ENCODE measurements at regions not wholly inside any gene's neighbourhood (a gene's known extent, or its start where the extent isn't known, plus 50 kb on each side); places are given as distances from the start of the nearest gene placed in this dataset.

- no TSS peak for BruUV-seq (replicated peaks)
- Histone ChIP-seq H3K9me3 (replicated peaks; ENCODE audit: control insufficient read depth, insufficient read depth, low read length) (no peaks in the 10 kb centered on the region), H3K27me3 (ENCODE audit: control insufficient read depth in 2 of 2, insufficient read depth in 2 of 2, low read length in 2 of 2) (no peaks in the 10 kb centered on the region), H3K4me1 (ENCODE audit: control insufficient read depth, extremely low read depth, insufficient read depth, low read length) (no peaks in the 10 kb centered on the region), H3K36me3 (ENCODE audit: control insufficient read depth in 2 of 2, extremely low read depth in 1 of 2, insufficient read depth in 2 of 2, low read length in 2 of 2) (no peaks in the 10 kb centered on the region), H3K79me2 (ENCODE audit: control insufficient read depth, insufficient read depth, low read length) (no peaks in the 10 kb centered on the region), H2AFZ (ENCODE audit: low read depth, low read length) (no peak overlapping the region), H3K27ac (ENCODE audit: insufficient read depth, low read depth, low read length) (no peak overlapping the region), H4K20me1 (replicated peaks; ENCODE audit: control insufficient read depth, extremely low read depth, insufficient read depth, low read length) (no peaks in the 10 kb centered on the region), H3K9ac (replicated peaks; ENCODE audit: extremely low read depth, insufficient read depth, low read length) (no peak overlapping the region), H3K4me3 (replicated peaks in 1 of 3; ENCODE audit: insufficient read depth in 1 of 3, low read depth in 1 of 3, low read length in 3 of 3) (no peak overlapping the region), H3K4me2 (ENCODE audit: insufficient read depth, low read length) (no peak overlapping the region), H3K9me1 (replicated peaks; ENCODE audit: control insufficient read depth, extremely low read depth, insufficient read depth, low read length) (no peaks in the 10 kb centered on the region)
- ChIA-PET POLR2A (no interaction called here), CTCF (no interaction called here)
- FAIRE-seq (no peak), DNase-seq (ENCODE audit: low read depth, low spot score) (no peak)
- intact Hi-C loops (cut with micrococcal nuclease): no loop called here
- TF ChIP-seq EZH2 (IDR thresholded peaks at IDR 0.05; ENCODE audit: borderline replicate concordance, low read depth, low read length, severe bottlenecking): no peak
- no peak for TF ChIP-seq POLR2AphosphoS5 (IDR thresholded peaks at IDR 0.05; ENCODE audit: insufficient read depth, low read depth, low read length)
- no peak for TF ChIP-seq JUN (IDR thresholded peaks at IDR 0.05; ENCODE audit: borderline replicate concordance, insufficient read depth, insufficient read length, low read depth)
- no peak for TF ChIP-seq MYC (IDR thresholded peaks at IDR 0.05; ENCODE audit: low read depth, low read length)
- TF ChIP-seq POLR2A (IDR thresholded peaks at IDR 0.05; ENCODE audit: low read depth, low read length): no peak
- TF ChIP-seq GATA2 (IDR thresholded peaks at IDR 0.05; ENCODE audit: insufficient read depth, insufficient read length, low read depth, low read length): no peak
- no peak for TF ChIP-seq FOS (IDR thresholded peaks at IDR 0.05; ENCODE audit: borderline replicate concordance, insufficient read depth, low read length)
- TF ChIP-seq, protein P1, sequence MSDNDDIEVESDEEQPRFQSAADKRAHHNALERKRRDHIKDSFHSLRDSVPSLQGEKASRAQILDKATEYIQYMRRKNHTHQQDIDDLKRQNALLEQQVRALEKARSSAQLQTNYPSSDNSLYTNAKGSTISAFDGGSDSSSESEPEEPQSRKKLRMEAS (IDR thresholded peaks at IDR 0.05; ENCODE audit: insufficient read depth, insufficient read length): no peak
- no peak for TF ChIP-seq CTCF (IDR thresholded peaks at IDR 0.05; ENCODE audit: extremely low read depth in 1 of 2, insufficient read depth in 1 of 2, low read depth in 1 of 2, low read length in 2 of 2)
- dilution Hi-C loops (cut with MboI; ENCODE audit: extremely low pct_ligation_motif_present, low sequenced_read_pairs): no loop called here
Observed at GRCh38 chr4:134747108-134747805, 545.7 kb upstream of the PABPC4L start.
